Body of pancreas (tissue), 4 donors: ENCODE measurements at regions not wholly inside any gene's neighbourhood (a gene's known extent, or its start where the extent isn't known, plus 50 kb on each side); places are given as distances from the start of the nearest gene placed in this dataset.

Experiments used
- ATAC-seq: fragments of 150-250 bp; one replicate; pipeline ENCODE4 v1.9.1; 2016
- DNase-seq, 4 donors: peaks; one replicate each; pipeline ENCODE4 v3.0.0-alpha.2; 2019
- H3K27ac ChIP-seq, 4 donors: fragments of 200-600 bp; sonication (generic); 1 replicate in 3 of 4; 2 replicates in 1 of 4; pipeline versions ENCODE4 v1.5.1 to v1.6.1; 2016 to 2019; ENCODE audit warnings: mild to moderate bottlenecking in 1 of 4, mixed read lengths in 1 of 4, moderate library complexity in 1 of 4
- H3K27me3 ChIP-seq, 2 donors: fragments of 200-600 bp; sonication (generic); one replicate each; pipeline ENCODE4 v1.6.0; 2016; ENCODE audit warnings: mild to moderate bottlenecking in 1 of 2
- H3K36me3 ChIP-seq, 2 donors: fragments of 200-600 bp; sonication (generic); replicated peaks in 1 of 2; 2 replicates each; pipeline ENCODE4 v1.5.1; 2016; ENCODE audit warnings: low read depth in 2 of 2; ENCODE audit not compliant: insufficient read depth in 1 of 2
- H3K4me1 ChIP-seq: fragments of 200-600 bp; sonication (generic); one replicate; pipeline ENCODE4 v1.6.0; 2016
- H3K4me3 ChIP-seq, 2 donors: fragments of 200-600 bp; sonication (generic); 1 replicate in 1 of 2; 2 replicates in 1 of 2; pipeline ENCODE4 v1.5.1; 2016 to 2019
- H3K9me3 ChIP-seq, 3 donors: fragments of 200-600 bp; sonication (generic); 1 replicate in 2 of 3; 2 replicates in 1 of 3; pipeline ENCODE4 v1.5.1; 2016
- POLR2A ChIP-seq, 3 donors: fragments of 450-650 bp; IDR thresholded peaks; one replicate each; pipeline ENCODE4 v1.6.1; 2016; ENCODE audit warnings: antibody characterized with exemption in 3 of 3, mild to moderate bottlenecking in 2 of 3
- WGBS, 2 donors: methylation state at CpG; one replicate each; pipeline ENCODE4 v1.1.5; 2017; 5-methylcytosine and 5-hydroxymethylcytosine counted together
- intact Hi-C: fragments of 100-400 bp; cut with DNase I; formaldehyde crosslinking; loops from one replicate; pipeline ENCODE4 v1.15.1; 2023
- TF ChIP-seq, protein P1 (sequence below), 7 experiments: fragments of 450-650 bp in 4 of 7; fragments of 200-600 bp in 3 of 7; sonication (generic) in 3 of 7; IDR thresholded peaks; one replicate each; pipeline ENCODE4 v1.5.1; 2016 to 2019; ENCODE audit warnings: antibody characterized with exemption in 7 of 7

DNA sequence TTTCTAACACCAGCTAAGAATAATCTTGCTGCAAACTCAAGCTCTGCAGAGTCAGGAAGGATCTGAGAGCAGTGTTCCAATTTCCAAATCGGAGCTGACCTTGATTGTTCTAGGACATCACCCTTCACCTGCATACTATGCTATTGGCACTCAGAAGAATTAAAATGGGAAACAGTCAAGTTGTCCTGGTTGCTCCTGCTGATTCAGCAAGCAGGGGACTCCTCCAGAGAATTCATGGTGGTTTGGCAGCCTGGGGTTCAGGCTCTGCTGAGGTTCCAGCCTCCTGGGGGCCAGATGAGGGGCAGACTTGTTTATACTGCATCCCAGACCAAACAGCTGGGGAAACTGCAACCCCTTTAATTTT, 213.7 kb upstream of the ADAMTS9 start:
- H3K4me1 ChIP-seq = peaks cover 13% of the 10 kb centered on the region
- no peaks in the 10 kb centered on the region for H3K36me3 ChIP-seq
- H3K27ac ChIP-seq = no peak overlapping the region
- H3K4me3 ChIP-seq = no peak overlapping the region
- intact Hi-C loops = no loop called here
- TF ChIP-seq, protein P1, sequence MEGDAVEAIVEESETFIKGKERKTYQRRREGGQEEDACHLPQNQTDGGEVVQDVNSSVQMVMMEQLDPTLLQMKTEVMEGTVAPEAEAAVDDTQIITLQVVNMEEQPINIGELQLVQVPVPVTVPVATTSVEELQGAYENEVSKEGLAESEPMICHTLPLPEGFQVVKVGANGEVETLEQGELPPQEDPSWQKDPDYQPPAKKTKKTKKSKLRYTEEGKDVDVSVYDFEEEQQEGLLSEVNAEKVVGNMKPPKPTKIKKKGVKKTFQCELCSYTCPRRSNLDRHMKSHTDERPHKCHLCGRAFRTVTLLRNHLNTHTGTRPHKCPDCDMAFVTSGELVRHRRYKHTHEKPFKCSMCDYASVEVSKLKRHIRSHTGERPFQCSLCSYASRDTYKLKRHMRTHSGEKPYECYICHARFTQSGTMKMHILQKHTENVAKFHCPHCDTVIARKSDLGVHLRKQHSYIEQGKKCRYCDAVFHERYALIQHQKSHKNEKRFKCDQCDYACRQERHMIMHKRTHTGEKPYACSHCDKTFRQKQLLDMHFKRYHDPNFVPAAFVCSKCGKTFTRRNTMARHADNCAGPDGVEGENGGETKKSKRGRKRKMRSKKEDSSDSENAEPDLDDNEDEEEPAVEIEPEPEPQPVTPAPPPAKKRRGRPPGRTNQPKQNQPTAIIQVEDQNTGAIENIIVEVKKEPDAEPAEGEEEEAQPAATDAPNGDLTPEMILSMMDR (IDR thresholded peaks at IDR 0.05) = no peak
- no peak for TF ChIP-seq POLR2A (IDR thresholded peaks at IDR 0.05)
- no peaks in the 10 kb centered on the region for H3K9me3 ChIP-seq
- 36 to 50% methylated on average over 1 of the region's 1 CpG for WGBS, 2 donors
- ATAC-seq (no peak), DNase-seq (no peak)
- H3K27me3 ChIP-seq = no peaks in the 10 kb centered on the region

DNA sequence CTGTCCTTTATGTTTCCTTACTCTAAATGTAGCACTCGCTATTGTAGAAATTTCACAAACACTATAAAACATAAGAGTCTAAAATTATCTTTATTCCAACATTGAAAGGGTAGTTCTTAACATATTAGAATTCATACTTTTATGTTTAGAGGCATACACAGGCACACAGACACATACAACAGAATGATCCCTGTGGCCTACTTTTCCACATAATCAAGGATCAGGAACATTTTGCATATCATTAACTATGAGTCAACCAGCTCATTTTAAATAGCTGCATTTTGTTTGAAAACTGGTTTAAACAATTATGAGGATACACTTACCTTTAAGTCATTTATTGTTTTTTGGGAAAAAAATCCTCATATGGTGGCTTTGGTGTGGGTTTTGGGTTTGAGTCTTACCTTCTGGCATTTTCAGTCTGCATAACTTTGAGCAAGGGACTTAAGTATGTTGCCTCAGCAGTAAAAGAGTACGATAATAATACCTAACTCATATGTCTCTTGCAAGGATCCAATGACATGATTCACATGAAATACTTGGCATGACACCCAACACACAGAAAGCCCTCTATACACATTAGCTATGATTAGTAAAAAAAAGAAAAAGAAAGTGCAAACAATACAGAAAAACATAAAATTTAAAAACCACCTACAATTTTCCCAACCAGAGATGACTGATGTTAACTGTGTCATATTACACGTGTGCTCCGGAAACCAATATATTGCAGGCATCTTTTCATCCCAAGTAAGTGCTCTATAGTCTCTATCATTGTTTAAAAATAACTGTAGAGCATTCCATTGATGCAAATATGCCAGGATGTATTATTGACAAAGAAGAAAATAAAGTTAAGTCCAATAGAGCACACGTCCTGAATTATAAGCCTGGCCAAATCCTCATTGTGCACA, 213.1 kb upstream of the ADAMTS9 start:
- DNase-seq (no peak), ATAC-seq (no peak)
- no peaks in the 10 kb centered on the region for H3K36me3 ChIP-seq
- WGBS, 2 donors = 78 to 85% methylated on average over 5 of the region's 5 CpGs
- no peaks in the 10 kb centered on the region for H3K9me3 ChIP-seq
- no peak overlapping the region for H3K27ac ChIP-seq
- intact Hi-C loops = no loop called here
- no peak overlapping the region for H3K4me3 ChIP-seq
- TF ChIP-seq, protein P1 (IDR thresholded peaks at IDR 0.05) = no peak
- TF ChIP-seq POLR2A (IDR thresholded peaks at IDR 0.05) = no peak
- no peaks in the 10 kb centered on the region for H3K27me3 ChIP-seq
- peaks cover 16% of the 10 kb centered on the region for H3K4me1 ChIP-seq

DNA sequence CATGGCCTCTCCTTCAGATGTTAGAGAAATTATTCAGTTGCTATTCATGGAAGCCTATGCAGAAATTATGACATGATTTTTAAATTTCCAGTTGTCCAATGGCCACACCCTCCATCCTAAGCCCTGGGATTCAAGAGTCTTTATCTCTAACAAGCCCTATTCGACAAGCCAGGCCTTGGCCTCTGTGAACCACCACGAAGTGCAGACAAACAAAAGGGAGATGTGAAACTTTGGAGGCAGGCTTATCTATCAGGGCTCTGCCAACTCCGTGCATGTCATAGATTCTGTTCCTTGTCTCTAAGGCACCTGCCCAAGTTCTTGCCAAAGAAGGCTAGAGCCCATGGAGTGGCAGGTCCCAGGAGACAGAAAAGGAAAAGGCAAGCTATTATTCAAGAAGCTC, 212.4 kb upstream of the ADAMTS9 start:
- 20 to 38% methylated on average over 3 of the region's 3 CpGs for WGBS, 2 donors
- H3K27ac ChIP-seq = no peak overlapping the region
- intact Hi-C loops = no loop called here

DNA sequence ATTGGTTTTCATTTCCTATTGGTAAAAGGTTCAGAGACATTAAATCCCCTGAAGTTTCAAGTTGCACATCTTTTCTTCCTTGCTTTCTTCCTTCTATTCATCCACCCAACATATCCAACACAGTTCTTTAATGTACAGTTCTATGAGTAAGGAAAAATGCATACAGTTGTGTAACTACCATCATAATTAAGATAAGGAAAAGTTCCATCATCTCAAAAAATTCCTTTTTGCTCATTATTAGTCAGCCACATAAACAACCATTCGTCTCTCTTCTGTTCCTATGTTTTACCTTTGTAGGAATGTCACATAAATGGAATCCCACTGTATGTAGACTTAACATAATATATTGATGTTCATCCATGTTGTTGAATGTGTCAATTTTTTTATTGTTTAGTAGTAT, 211.1 kb upstream of the ADAMTS9 start:
- no peaks in the 10 kb centered on the region for H3K27me3 ChIP-seq
- intact Hi-C loops = no loop called here
- H3K4me1 ChIP-seq = peaks cover 16% of the 10 kb centered on the region
- TF ChIP-seq POLR2A (IDR thresholded peaks at IDR 0.05) = no peak
- TF ChIP-seq, protein P1 (IDR thresholded peaks at IDR 0.05) = no peak
- no peak overlapping the region for H3K27ac ChIP-seq
- no peak for DNase-seq
- no peak for ATAC-seq
- H3K4me3 ChIP-seq = no peak overlapping the region
- WGBS, 2 donors = 90 to 94% methylated on average over 1 of the region's 1 CpG
- no peaks in the 10 kb centered on the region for H3K9me3 ChIP-seq
- no peaks in the 10 kb centered on the region for H3K36me3 ChIP-seq

More for the DNA sequence above, 212.4 kb upstream of the ADAMTS9 start:
- Histone ChIP-seq H3K27me3 (no peaks in the 10 kb centered on the region), H3K9me3 (no peaks in the 10 kb centered on the region), H3K36me3 (no peaks in the 10 kb centered on the region), H3K4me3 (no peak overlapping the region), H3K4me1 (peaks cover 16% of the 10 kb centered on the region)
- TF ChIP-seq, protein P1 (IDR thresholded peaks at IDR 0.05) = no peak
- no peak for TF ChIP-seq POLR2A (IDR thresholded peaks at IDR 0.05)
- DNase-seq (no peak), ATAC-seq (no peak)
